ENCODE measurements at regions not wholly inside any gene's neighbourhood (a gene's known extent, or its start where the extent isn't known, plus 50 kb on each side); places are given as distances from the start of the nearest gene placed in this dataset.

GRCh38 chr1:201622353-201622752 lies 83.4 kb downstream of the NAV1 start:
- TF ChIP-seq CTCF (IDR thresholded peaks at IDR 0.05; ENCODE audit: low read depth, low read length), result no peak
- TF ChIP-seq EZH2phosphoT487 (IDR thresholded peaks at IDR 0.05; ENCODE audit: low read depth), result no peak

Data from OCI-LY3 (cell line).